Cardiac fibroblast (primary cell): ENCODE measurements at regions not wholly inside any gene's neighbourhood (a gene's known extent, or its start where the extent isn't known, plus 50 kb on each side); places are given as distances from the start of the nearest gene placed in this dataset.
"Not testable (repeated sequence)": the region's sequence is repeated elsewhere in the genome, so short reads cannot be mapped to it uniquely, and the experiment has no call there.

ENCODE experiments used
- DNase-seq, 2 donors: peaks; one replicate each; pipeline versions ENCODE4 v3.0.0 to v3.0.0-alpha.2; 2010; ENCODE audit warnings: low read depth in 2 of 2
- H3K4me3 ChIP-seq, 2 donors: replicated peaks in 1 of 2; 1 replicate in 1 of 2; 2 replicates in 1 of 2; pipeline ENCODE4 v1.5.1; 2011; ENCODE audit warnings: low read depth in 2 of 2, low read length in 2 of 2, mild to moderate bottlenecking in 2 of 2, moderate library complexity in 1 of 2
- CTCF ChIP-seq: IDR thresholded peaks from one replicate; pipeline ENCODE4 v1.5.1; 2011; ENCODE audit warnings: low read depth, mild to moderate bottlenecking, low read length, inconsistent platforms

GRCh38 chr2:145543155-145543554 is 1023.2 kb upstream of the ZEB2 start:
- DNase-seq: no peak
- no peak overlapping the region for H3K4me3 ChIP-seq
- TF ChIP-seq CTCF: no peak

- no peak for TF ChIP-seq CTCF
- H3K4me3 ChIP-seq: no peak overlapping the region
- DNase-seq: no peak
Observed at GRCh38 chr2:145541028-145541427, 1021.1 kb upstream of the ZEB2 start.

- no peak overlapping the region for H3K4me3 ChIP-seq
- TF ChIP-seq CTCF: no peak
- no peak for DNase-seq
Observed at GRCh38 chr2:145538661-145539350, 1018.9 kb upstream of the ZEB2 start.

GRCh38 chr2:145530653-145531052 is 1010.7 kb upstream of the ZEB2 start:
- no peak overlapping the region for H3K4me3 ChIP-seq
- peak in 1 of 2 donors; percentile 6 for DNase-seq
- TF ChIP-seq CTCF: no peak

GRCh38 chr2:145524836-145525235 is 1004.9 kb upstream of the ZEB2 start:
- no peak for TF ChIP-seq CTCF
- peak in 1 of 2 donors; percentile 8 for DNase-seq
- H3K4me3 ChIP-seq: no peak overlapping the region

- DNase-seq: no peak
- TF ChIP-seq CTCF: no peak
Observed at GRCh38 chr2:145524303-145524702, 1004.4 kb upstream of the ZEB2 start.

GRCh38 chr2:145519254-145519653 is 999.3 kb upstream of the ZEB2 start:
- DNase-seq: not testable (repeated sequence)

More at GRCh38 chr2:145524303-145524702, 1004.4 kb upstream of the ZEB2 start:
- no peak overlapping the region for H3K4me3 ChIP-seq

More at GRCh38 chr2:145519254-145519653, 999.3 kb upstream of the ZEB2 start:
- not testable (repeated sequence) for H3K4me3 ChIP-seq
